ENCODE measurements at regions not wholly inside any gene's neighbourhood (a gene's known extent, or its start where the extent isn't known, plus 50 kb on each side); places are given as distances from the start of the nearest gene placed in this dataset.

DNA sequence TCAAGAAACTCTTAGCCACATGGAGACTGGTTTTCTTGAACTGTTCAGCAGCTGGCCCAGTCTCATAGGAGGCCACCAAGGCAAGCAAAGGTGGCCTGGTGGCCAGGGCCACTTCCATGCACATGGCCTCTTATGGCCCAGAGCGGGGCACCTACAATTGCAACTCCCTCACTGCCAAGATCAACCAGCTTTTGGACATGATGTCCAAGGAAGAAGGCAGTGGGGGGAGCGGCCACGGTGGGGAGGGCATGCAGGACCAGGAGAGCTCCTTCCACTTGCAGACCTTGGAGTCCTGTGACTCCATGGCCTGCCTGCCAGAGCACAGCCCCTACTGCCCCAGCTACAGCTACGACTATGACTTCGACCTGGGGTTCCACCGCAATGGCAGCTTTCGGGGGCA is 398.9 kb upstream of the PTPRD start:
- no peak overlapping the region for H3K4me3 ChIP-seq
- DNase-seq: no peak
- H3K27ac ChIP-seq: no peak overlapping the region
- no peaks in the 10 kb centered on the region for H3K27me3 ChIP-seq
- no peaks in the 10 kb centered on the region for H3K9me3 ChIP-seq (replicated peaks in 1 of 3)
- TF ChIP-seq POLR2A (IDR thresholded peaks at IDR 0.05) (no peak), CTCF (IDR thresholded peaks at IDR 0.05) (no peak)
- 88 to 94% (median 93%) methylated on average over 7 of the region's 7 CpGs; no CpG with 5 or more reads in 1 of the 4 donors for WGBS, 4 donors
- intact Hi-C loops (cut with DNase I): loop anchor here in 1 of 2 donors (10.0 kb wide), 1 partner anchor 557 kb away; no protein-coding TSS in a partner anchor
- H3K36me3 ChIP-seq (replicated peaks in 1 of 2): no peaks in the 10 kb centered on the region
- H3K4me1 ChIP-seq (replicated peaks in 1 of 2): no peaks in the 10 kb centered on the region

DNA sequence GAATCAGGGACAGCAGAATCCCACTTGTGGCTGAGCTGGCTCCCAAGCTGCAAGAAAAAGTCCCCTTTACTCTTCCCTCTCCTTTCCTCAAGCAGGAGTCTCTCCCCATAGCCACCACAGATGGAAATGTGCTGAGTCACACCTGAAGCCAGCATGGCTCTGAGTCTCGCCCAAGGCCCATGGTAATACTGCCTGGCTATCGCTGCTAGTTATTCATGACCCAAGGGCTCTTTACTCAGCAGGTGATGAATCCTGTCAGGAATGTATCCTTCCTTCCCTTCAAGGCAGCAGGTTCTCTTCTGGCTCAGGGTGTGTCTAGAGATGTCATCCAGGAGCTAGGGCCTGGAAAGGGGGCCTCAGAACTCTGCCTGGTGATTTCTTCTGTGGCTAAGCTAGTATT is 403.3 kb upstream of the PTPRD start:
- H3K36me3 ChIP-seq (replicated peaks in 1 of 2): no peaks in the 10 kb centered on the region
- DNase-seq: no peak
- H3K4me1 ChIP-seq (replicated peaks in 1 of 2): no peaks in the 10 kb centered on the region
- H3K27ac ChIP-seq: no peak overlapping the region
- TF ChIP-seq POLR2A (IDR thresholded peaks at IDR 0.05) (no peak), CTCF (IDR thresholded peaks at IDR 0.05) (no peak)
- no peak overlapping the region for H3K4me3 ChIP-seq
- no peaks in the 10 kb centered on the region for H3K9me3 ChIP-seq (replicated peaks in 1 of 3)
- H3K27me3 ChIP-seq: no peaks in the 10 kb centered on the region
- intact Hi-C loops (cut with DNase I): loop anchor here in 1 of 2 donors (10.0 kb wide), 1 partner anchor 561 kb away; no protein-coding TSS in a partner anchor
- WGBS, 4 donors: 89 to 100% (median 94%) methylated on average over 1 to 2 of the region's 2 CpGs

DNA sequence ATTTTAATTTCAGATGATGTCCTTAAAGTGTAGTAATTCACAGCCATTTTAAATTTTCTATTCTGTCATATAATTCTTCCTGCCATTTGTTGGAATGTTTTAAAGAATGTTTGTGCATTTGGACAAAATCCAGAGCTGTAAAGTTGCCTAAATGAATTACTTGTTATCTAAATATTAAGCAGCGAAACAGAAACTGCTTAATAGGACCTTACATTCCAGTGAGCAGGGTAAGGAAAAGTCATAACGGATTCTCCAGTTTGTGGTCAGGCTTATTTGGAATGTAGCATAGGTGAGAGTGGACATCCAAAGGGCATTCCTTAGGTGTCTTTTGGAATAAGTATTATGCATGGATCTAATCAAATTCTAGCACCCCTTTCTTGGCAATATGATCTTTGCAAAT is 410.4 kb upstream of the PTPRD start:
- no peaks in the 10 kb centered on the region for H3K36me3 ChIP-seq (replicated peaks in 1 of 2)
- 25 to 48% (median 29%) methylated on average over 2 of the region's 2 CpGs for WGBS, 4 donors

GRCh38 chr9:11025775-11026174 is 413.0 kb upstream of the PTPRD start:
- WGBS, 4 donors: 92 to 100% (median 95%) methylated on average over 2 of the region's 2 CpGs
- no peaks in the 10 kb centered on the region for H3K36me3 ChIP-seq (replicated peaks in 1 of 2)
- no peaks in the 10 kb centered on the region for H3K9me3 ChIP-seq (replicated peaks in 1 of 3)
- H3K4me1 ChIP-seq (replicated peaks in 1 of 2): no peaks in the 10 kb centered on the region
- no peak for DNase-seq
- H3K4me3 ChIP-seq: no peak overlapping the region
- no peaks in the 10 kb centered on the region for H3K27me3 ChIP-seq
- intact Hi-C loops (cut with DNase I): no loop called here
- no peak overlapping the region for H3K27ac ChIP-seq
- TF ChIP-seq POLR2A (IDR thresholded peaks at IDR 0.05) (no peak), CTCF (IDR thresholded peaks at IDR 0.05) (no peak)

More for the DNA sequence above, 410.4 kb upstream of the PTPRD start:
- Histone ChIP-seq H3K27ac (no peak overlapping the region), H3K27me3 (no peaks in the 10 kb centered on the region), H3K4me3 (no peak overlapping the region), H3K9me3 (replicated peaks in 1 of 3) (no peaks in the 10 kb centered on the region), H3K4me1 (replicated peaks in 1 of 2) (no peaks in the 10 kb centered on the region)
- no peak for TF ChIP-seq CTCF (IDR thresholded peaks at IDR 0.05)
- no peak for TF ChIP-seq POLR2A (IDR thresholded peaks at IDR 0.05)
- DNase-seq: no peak
- intact Hi-C loops (cut with DNase I): no loop called here
